HG02571 (cell line): ENCODE measurements at regions not wholly inside any gene's neighbourhood (a gene's known extent, or its start where the extent isn't known, plus 50 kb on each side); places are given as distances from the start of the nearest gene placed in this dataset.
"Not testable (repeated sequence)": the region's sequence is repeated elsewhere in the genome, so short reads cannot be mapped to it uniquely, and the experiment has no call there.

Experiments used
- ATAC-seq: cut with Tn5 transposase; IDR thresholded peaks from one replicate; pipeline ENCODE4 v1.9.1; 2021; ENCODE audit warnings: mild to moderate bottlenecking, moderate library complexity; ENCODE audit not compliant: unreplicated experiment

- no peak for ATAC-seq
These were observed 241.4 kb upstream of the IL12B start for GRCh38 chr5:159571501-159572244.

GRCh38 chr5:159576902-159577301 lies 246.6 kb upstream of the IL12B start:
- ATAC-seq = no peak

GRCh38 chr5:159581502-159582249 lies 251.4 kb upstream of the IL12B start:
- no peak for ATAC-seq

- no peak for ATAC-seq
These were observed 252.7 kb upstream of the IL12B start for GRCh38 chr5:159582756-159583541.

GRCh38 chr5:159586921-159587320 lies 256.6 kb upstream of the IL12B start:
- no peak for ATAC-seq

- no peak for ATAC-seq
These were observed 258.7 kb upstream of the IL12B start for GRCh38 chr5:159588941-159589340.

GRCh38 chr5:159593518-159594073 lies 263.3 kb upstream of the IL12B start:
- ATAC-seq = no peak

GRCh38 chr5:159595561-159595960 lies 265.3 kb upstream of the IL12B start:
- not testable (repeated sequence) for ATAC-seq

GRCh38 chr5:159601216-159601615 lies 270.9 kb upstream of the IL12B start:
- ATAC-seq = no peak

- no peak for ATAC-seq
These were observed 272.1 kb upstream of the IL12B start for GRCh38 chr5:159602434-159602833.

GRCh38 chr5:159605585-159605984 lies 275.3 kb upstream of the IL12B start:
- no peak for ATAC-seq

GRCh38 chr5:159609359-159609758 lies 279.1 kb upstream of the IL12B start:
- no peak for ATAC-seq

GRCh38 chr5:159610966-159611579 lies 280.8 kb upstream of the IL12B start:
- ATAC-seq = no peak

- no peak for ATAC-seq
These were observed 286.7 kb upstream of the IL12B start for GRCh38 chr5:159616952-159617351.

- no peak for ATAC-seq
These were observed 289.5 kb upstream of the IL12B start for GRCh38 chr5:159619826-159620225.

GRCh38 chr5:159620853-159621540 lies 290.7 kb upstream of the IL12B start:
- no peak for ATAC-seq

GRCh38 chr5:159628703-159629102 lies 287.6 kb upstream of the ADRA1B start:
- ATAC-seq = no peak

- ATAC-seq = no peak
These were observed 287.1 kb upstream of the ADRA1B start for GRCh38 chr5:159629158-159629557.

GRCh38 chr5:159630545-159630944 lies 285.7 kb upstream of the ADRA1B start:
- ATAC-seq = no peak

- ATAC-seq = no peak
These were observed 285.3 kb upstream of the ADRA1B start for GRCh38 chr5:159631001-159631400.
